ENCODE measurements at regions not wholly inside any gene's neighbourhood (a gene's known extent, or its start where the extent isn't known, plus 50 kb on each side); places are given as distances from the start of the nearest gene placed in this dataset.

DNA sequence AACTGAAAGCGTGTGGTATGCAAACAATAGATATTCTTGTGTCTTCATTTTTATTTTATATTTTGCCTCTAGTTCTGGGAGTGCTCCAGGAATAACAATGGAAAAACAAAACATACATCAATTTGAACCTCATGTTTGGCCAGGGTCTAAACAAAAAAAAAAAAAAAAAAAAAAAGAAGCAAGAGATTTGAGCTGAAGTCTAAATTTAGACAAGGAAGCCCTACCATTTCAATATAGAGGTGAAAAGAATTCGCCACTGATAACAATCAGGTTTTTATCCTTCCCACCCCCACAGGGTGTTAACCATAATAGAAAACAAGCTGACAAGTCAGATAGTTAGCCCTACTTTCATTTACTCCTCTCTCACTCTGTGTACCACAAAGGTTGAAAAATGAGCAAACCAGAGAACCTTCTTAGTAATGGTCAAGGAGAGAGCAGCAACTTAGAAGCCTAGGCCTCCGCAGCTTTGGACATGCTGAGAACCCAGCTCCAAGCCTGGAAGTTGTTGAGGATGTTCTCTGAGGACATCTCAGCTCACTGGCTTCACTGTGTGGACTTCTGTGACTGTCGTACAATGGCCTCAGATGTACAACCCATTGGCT, 118.2 kb upstream of the HMHB1 start:
- H3K4me3 ChIP-seq (ENCODE audit: low read length), result no peak overlapping the region
- no peak for TF ChIP-seq ZNF274 (IDR thresholded peaks at IDR 0.05; ENCODE audit: low read depth, low read length)

DNA sequence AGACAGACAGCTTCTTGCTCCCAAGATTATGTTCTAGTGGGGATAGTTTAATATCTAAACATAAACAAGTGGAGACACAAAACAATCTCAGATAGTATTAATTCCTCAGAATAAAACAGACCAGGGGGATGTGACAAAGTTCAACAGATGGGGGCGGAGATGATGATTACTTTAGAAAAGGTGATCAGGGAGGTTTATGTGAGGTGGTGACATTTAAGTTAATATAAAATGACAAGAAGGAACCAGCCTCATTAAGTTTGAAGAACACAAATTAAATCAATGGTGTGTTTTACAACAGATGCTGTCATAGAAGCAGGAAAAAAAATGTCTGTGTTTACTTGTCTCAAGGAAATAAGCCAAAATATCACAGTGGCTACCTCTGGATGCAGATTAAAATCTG, 119.6 kb upstream of the HMHB1 start:
- H3K4me3 ChIP-seq (ENCODE audit: low read length), result no peak overlapping the region
- TF ChIP-seq ZNF274 (IDR thresholded peaks at IDR 0.05; ENCODE audit: low read depth, low read length), result no peak

DNA sequence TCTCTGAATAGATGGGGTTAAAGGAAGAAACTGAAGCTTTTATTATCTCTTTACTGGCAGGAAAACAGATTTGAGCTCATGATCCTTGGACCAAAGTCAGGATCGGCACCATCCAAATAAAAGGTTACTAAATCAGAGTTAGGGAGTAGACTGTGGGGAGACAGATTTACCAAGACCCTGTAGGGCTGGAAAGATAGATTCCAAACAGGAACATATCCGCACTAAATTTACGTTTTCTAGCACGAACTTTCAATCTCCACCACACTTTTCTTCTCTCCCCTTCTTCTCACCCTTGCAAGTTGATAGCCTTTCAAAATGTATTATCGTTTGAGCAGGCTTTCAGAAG, 120.0 kb upstream of the HMHB1 start:
- TF ChIP-seq ZNF274 (IDR thresholded peaks at IDR 0.05; ENCODE audit: low read depth, low read length), result no peak
- H3K4me3 ChIP-seq (ENCODE audit: low read length), result no peak overlapping the region

DNA sequence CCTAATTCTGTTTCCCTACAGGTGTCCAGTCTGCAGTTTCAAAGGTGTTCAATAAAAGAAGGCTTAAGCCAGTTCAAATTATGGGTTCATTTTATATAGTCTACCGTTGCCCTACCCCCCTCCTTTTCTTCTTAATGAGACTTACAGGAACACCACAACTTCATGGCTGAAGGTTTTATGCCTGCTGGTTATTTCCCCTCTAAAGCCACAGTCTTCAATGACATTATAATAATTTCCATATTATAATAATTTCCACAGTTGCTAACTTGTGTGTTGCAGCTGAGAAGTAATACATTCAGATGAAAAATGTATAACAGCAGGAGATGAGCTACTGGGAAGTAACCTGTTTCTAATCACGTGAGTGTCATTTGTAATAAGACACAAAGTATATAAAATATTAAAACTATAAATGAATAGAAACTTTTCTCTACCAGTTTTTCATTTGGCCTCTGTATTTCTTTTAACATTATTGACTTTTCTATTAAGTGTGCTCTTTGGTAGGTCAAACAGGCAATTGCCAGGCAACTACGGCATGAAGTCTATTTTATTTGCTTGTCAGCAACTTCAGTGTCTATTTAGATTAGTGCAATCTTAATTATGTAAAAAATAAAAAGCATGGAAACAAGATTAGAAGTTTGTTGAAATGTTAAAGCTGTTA, 120.5 kb upstream of the HMHB1 start:
- no peak overlapping the region for H3K4me3 ChIP-seq (ENCODE audit: low read length)
- no peak for TF ChIP-seq ZNF274 (IDR thresholded peaks at IDR 0.05; ENCODE audit: low read depth, low read length)

- TF ChIP-seq ZNF274 (IDR thresholded peaks at IDR 0.05; ENCODE audit: low read depth, low read length), result no peak
Measured at GRCh38 chr5:143687604-143688003, 124.4 kb upstream of the HMHB1 start.

DNA sequence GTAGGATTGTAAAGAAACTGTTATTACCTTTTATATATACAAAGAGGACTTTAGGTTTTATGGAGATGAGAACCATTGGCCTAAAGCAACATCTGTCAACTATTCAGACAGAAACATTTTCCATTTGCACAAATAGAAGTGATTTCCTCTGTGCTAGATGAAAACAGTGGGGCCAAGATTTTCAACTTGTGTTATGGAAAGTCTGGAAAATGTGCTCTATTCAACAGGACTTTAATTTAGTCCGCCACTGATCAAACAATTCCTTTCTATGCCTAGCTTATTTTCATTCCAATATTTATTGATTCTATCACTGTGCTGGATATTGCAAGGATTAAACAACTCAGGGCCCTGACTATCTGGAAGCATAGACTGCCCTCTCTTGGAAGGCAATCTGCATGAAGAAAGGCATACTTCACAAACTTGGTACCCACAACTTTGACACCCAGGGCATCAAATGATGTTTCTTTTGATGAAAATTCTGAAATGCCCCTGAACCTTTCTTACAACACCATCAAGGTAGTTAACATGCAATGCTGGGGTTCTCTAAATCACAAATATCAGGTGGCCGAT, 126.6 kb upstream of the HMHB1 start:
- H3K4me3 ChIP-seq (ENCODE audit: low read length), result no peak overlapping the region
- no peak for TF ChIP-seq ZNF274 (IDR thresholded peaks at IDR 0.05; ENCODE audit: low read depth, low read length)

More at GRCh38 chr5:143687604-143688003, 124.4 kb upstream of the HMHB1 start:
- no peak overlapping the region for H3K4me3 ChIP-seq (ENCODE audit: low read length)

DNA sequence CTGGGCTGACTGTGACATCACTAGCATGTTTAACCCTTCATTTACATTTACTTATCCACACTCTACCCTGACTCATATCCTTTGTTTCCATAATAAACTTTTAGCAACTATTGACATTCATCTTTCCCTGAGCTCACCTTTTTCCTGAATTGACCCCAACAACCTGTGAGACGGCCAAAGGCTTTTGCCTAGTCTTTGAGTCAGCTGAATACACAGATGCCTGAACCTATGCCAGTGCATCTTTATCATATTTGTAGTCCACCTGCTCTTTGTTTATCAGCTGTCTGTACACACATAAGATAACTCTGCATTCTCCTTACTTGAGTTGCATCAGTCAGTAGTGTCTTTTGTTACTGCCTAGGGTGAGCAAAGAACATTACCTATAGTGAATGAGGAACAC, 128.5 kb upstream of the HMHB1 start:
- no peak overlapping the region for H3K4me3 ChIP-seq (ENCODE audit: low read length)
- TF ChIP-seq ZNF274 (IDR thresholded peaks at IDR 0.05; ENCODE audit: low read depth, low read length), result no peak

DNA sequence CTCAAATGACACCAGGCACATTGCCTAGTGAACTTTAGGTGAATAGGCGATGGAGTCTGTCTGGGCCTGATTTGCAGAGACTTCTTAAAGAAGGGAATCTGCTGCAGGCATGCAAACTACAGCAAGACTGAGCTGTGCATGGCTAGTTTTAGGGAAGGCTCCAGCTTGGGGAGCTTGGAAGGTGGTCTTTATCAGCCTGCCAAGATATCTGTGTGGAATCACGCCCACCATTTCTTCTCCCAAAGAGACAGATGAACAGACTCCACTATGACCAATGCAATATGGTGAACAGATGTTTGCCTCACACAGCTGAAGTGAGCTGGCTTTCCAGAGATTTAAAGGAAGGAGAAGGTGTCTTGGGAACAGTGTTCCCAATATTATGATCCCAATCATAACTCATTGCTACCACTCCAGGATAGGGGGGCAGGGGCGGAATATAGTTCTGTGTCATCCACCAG, 129.0 kb upstream of the HMHB1 start:
- H3K4me3 ChIP-seq (ENCODE audit: low read length), result no peak overlapping the region
- TF ChIP-seq ZNF274 (IDR thresholded peaks at IDR 0.05; ENCODE audit: low read depth, low read length), result no peak

- no peak for TF ChIP-seq ZNF274 (IDR thresholded peaks at IDR 0.05; ENCODE audit: low read depth, low read length)
- no peak overlapping the region for H3K4me3 ChIP-seq (ENCODE audit: low read length)
Measured at GRCh38 chr5:143682246-143682905, 129.6 kb upstream of the HMHB1 start.

DNA sequence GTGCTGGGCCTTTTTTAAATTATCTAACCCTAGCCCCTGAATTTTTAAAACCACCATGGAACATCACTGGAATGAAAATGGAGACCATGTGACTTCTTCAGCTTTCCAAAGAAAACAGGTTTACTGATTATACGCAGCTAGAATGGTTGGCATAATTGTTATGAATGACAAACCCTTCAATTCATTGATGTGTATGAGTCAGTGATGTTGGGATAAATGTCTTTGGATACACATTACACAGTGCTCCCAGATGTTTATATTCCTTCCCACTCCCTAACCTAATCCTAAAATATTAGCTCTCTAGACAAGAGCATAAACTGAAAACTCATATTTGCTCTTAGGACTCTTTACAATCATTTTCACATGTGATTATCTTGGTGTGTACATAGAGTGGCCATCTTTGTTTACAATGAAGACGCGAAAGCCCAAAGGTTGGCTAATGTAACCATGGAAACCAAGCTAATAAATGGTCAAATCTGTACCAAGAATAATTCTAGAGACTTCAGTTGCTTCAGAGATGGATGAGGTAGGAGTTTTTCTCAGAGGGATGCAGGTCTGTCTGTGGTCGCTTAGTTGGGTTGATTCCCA, 131.2 kb upstream of the HMHB1 start:
- H3K4me3 ChIP-seq (ENCODE audit: low read length), result no peak overlapping the region
- no peak for TF ChIP-seq ZNF274 (IDR thresholded peaks at IDR 0.05; ENCODE audit: low read depth, low read length)

GRCh38 chr5:143679777-143680176, 132.2 kb upstream of the HMHB1 start:
- no peak overlapping the region for H3K4me3 ChIP-seq (ENCODE audit: low read length)
- TF ChIP-seq ZNF274 (IDR thresholded peaks at IDR 0.05; ENCODE audit: low read depth, low read length), result no peak

- TF ChIP-seq ZNF274 (IDR thresholded peaks at IDR 0.05; ENCODE audit: low read depth, low read length), result no peak
- no peak overlapping the region for H3K4me3 ChIP-seq (ENCODE audit: low read length)
Measured at GRCh38 chr5:143678148-143678905, 133.6 kb upstream of the HMHB1 start.

DNA sequence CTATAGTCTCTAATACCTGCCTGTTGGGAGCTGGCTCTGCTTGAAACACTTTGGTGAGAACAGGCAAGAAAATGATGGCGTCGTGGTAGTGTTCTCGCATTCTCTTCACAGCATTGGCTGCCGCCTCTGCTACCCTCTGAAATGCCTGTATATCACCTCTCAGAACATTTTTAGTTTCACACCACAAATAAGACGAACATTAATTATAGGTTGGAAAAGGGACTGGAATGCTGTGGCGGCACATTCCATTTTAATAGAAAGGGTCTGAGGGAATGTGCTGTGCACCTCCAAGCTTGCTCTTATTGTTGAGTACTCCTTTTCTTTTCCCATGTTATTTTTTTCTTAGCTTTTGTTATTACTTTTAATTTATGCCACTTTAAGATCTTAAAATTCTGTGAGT, 134.6 kb upstream of the HMHB1 start:
- no peak overlapping the region for H3K4me3 ChIP-seq (ENCODE audit: low read length)
- TF ChIP-seq ZNF274 (IDR thresholded peaks at IDR 0.05; ENCODE audit: low read depth, low read length), result no peak

GRCh38 chr5:143676802-143677201, 135.2 kb upstream of the HMHB1 start:
- no peak for TF ChIP-seq ZNF274 (IDR thresholded peaks at IDR 0.05; ENCODE audit: low read depth, low read length)
- no peak overlapping the region for H3K4me3 ChIP-seq (ENCODE audit: low read length)

Measured in GM08714 (cell line).